NCI-H510A treated with DMSO at 0.1 percent for 48 hours (cell line): ENCODE measurements at regions not wholly inside any gene's neighbourhood (a gene's known extent, or its start where the extent isn't known, plus 50 kb on each side); places are given as distances from the start of the nearest gene placed in this dataset.

Experiments used
- DNase-seq: peaks from one replicate; lab custom pipeline; 2025; lab: John Stamatoyannopoulos, UW

DNA sequence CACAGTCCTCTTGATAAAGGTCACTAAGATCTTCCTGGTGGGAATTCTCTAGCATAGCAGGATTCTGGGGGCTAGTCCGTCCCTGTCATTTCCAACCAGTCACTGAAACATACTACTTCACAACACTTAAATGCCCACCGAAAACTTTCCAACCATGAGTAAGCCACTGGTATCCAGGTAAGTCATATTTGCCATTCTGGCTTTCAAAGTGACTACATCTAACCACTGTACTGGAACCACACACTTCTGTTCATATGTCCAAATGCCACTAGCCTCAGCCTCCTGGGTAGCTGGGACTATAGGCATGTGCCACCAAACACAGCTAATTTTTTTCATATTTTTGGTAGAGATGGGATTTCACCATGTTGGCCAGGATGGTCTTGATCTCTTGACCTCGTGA, 64.3 kb upstream of the VANGL1 start:
- DNase-seq = no peak

DNA sequence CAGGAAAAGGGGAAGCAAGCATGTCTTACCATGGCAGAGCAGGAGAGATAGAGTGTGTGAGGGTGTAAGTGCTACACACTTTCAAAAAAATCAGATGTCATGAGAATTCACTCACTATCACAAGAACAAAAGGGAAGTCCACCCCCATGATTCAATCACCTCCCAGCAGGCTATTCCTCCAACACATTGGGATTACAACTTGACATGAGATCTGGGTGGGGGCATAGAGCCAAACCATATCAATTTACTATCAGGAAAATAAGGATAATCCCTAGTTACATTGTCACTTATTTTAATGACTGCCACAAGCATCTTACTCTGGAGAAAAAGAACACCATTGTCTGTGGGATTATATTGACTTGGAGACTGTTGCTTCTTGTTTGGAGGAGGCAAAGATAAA, 66.1 kb upstream of the VANGL1 start:
- no peak for DNase-seq

DNA sequence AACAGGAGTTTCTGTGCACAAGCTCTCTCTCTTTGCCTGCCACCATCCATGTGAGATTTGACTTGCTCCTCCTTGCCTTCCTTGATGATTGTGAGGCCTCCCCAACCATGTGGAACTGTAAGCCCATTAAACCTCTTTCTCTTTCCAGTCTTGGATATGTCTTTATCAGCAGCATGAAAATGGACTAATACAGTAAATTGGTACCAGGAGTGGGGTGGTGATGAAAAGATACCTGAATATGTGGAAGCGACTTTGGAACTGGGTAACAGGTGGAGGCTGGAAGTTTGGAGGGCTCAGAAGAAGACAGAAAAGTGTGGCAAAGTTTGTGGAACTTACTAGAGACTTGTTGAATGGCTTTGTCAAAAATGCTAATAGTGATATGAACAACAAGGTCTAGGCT, 69.1 kb upstream of the VANGL1 start:
- no peak for DNase-seq

DNA sequence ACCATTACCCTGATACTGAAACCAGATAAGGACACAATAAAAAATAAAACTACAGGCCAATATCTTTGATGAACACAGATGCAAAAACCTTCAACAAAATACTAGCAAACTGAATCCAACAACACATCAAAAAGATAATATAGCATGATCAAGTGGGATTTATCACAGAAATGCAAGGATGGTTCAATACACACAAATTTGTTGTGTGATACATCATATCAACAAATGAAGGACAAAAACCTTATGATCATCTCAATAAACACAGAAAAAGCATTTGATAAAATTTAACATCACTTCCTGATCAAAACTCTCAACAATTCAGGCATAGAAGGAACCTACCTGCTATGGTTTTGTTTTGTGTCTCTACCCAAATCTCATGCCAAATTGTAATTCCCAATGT, 74.3 kb upstream of the VANGL1 start:
- DNase-seq = no peak

DNA sequence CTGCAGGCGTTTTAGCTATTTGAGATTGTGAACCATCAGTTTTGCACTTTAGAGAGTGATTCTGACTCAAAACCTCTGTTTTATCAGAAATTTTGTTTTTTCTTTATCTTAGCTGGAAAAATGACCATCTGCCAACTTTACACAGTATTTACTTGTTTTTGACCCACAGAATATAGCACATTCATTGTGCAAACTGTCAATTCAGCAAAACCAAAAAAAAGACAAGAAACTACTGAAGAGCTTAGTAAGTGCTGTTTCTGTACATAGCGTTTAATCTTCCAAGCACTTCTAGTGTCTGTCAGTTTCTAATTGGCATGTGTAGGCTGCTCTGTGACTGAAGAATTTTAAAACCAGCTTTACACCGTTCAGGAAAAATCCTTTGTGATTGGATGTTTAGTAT, 76.0 kb upstream of the VANGL1 start:
- no peak for DNase-seq

DNA sequence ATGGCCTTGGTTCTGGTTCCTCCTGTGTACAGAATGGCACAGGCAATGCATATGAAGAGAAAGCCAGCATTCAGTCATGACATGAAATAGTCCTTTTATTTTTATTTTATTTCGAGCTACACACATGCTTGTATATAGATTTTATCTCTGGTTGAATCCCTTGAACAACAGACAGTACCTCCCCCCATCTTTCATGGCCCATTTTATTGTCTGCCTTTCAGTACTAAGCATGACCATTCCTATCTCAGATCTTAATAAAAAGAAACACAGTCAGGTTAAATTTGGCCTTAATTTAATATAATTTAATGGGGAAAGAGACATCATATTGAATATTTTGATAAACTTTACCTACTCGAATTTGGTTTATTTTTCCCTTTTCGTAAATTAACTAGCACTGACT, 76.4 kb upstream of the VANGL1 start:
- DNase-seq = no peak

DNA sequence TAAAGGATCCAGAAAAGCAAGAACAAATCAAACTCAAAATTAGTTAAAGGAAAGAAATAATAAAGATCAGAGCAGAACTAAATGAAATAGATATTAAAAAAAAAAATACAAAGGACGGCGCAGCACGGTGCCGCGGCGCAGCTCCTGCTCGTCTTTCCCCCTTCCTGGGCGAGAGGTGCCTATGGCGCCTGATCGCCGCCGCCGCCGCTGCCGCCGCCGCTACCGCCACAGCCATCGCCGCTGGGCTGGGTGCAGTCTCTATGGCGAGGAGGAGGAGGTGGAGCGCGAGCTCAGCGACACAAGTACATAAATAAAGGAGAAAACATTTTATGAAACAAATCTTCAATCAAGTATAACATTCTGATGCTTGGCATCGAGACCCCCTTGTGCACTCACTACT, 77.6 kb upstream of the VANGL1 start:
- DNase-seq = no peak

DNA sequence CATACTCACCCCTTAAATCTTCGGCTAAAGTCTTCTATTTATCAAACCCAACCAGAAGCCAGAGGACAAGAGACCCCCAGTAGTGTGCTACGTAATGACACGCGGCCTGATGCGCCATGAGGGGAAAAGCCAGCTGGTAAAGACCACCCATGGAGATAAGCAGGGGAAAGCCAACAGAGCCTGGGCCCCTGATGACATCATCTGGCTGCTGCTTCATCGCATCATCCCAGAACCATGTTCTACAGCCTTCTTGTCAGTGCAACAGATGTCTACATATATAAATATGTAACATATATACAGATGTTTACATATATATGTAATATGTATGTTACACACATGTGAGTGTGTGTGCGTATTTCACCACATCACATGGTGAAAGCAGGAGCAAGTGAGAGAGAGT, 81.7 kb upstream of the VANGL1 start:
- no peak for DNase-seq

DNA sequence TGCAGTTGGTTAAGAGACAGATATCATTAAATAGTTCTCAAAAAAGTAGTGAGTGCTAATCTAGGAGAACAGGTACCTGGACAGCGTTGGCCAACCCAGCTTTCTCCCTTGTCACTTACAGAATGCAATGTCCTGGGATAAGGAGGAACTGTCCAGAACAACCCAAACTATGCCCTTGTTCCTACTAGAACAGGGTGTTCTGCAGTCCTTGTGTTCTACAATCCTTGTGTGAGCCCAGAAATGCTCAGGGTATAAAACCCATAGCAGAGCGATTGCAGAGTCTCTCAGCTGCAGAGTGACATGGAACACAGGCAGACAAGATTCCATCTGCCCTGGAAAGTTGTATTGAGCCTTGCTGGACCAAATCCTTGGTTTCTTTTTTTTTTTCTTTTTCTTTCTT, 83.5 kb upstream of the VANGL1 start:
- DNase-seq = no peak

DNA sequence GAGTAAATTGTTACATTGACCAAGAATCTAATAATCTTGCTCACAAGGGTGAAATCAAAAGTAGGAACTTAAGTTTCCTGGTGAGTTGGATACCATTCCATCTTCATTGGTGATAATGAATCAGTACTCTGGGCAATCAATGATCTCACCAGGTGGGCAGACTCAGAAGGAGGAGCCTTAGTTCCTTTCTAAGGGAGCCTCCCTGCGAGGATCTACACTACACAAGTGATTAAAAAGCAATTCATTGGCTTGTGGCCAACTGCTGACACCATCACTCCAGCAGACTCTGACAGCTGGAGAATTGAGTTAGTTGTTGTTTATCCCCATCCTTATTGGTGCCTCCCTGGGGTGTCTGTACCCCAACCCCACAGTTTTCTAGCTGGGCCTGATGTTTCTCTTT, 84.1 kb upstream of the VANGL1 start:
- DNase-seq = peak; percentile 50

DNA sequence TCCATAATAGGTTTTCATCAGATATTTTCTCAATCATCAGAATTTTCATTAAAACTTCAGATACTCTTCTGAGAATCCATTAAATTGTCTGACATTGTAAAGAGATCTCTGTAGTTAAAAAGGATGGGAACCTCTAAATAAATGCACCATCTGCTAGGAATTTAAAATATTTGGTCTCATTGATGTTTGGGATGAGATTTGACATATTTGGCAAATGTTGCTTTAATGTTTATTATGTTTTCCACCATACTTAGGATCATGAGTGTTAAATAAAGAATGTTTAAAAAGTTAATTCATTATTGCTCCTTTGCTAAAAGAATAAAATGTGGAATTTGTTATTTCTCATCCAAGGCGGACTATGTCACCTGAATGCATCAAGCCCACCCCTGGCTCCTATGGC, 85.5 kb upstream of the VANGL1 start:
- DNase-seq = no peak

DNA sequence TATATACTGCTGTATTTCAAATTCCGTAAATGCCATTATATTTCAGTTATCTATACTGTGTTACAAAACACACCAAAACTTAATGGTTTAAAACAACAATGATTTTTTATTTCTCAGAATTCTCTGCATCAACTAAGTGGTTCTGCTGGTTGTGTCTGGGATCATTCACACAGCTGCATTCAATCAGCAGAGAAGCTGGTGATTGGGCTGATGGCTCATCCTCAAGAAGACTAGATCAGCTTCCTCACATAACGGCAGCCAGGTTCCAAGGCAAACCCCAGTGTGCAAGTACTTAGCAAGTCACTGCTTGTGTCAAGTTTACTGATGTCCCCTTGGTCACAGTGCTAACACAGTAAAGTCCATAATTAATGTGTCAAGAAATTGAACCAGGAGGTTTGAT, 86.3 kb upstream of the VANGL1 start:
- DNase-seq = no peak

DNA sequence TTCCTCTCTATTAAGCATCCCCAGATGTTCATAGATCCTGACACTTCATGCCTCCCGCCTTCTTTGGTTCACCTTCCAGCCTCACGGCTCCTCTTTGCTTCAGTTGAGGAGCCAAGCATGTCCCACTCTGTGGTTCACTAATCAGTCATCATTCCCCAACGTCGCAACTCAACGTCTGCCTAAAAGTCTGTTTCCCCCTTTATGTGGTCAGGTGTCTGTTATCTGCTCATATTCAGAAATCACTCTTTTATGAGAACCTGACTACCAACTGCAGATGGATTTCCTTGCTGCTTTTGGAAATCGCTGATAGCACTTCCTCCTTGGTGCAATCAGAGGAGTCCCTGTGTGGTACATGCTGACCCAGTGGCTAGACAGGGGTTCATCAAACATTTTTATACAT, 94.1 kb upstream of the VANGL1 start:
- no peak for DNase-seq

DNA sequence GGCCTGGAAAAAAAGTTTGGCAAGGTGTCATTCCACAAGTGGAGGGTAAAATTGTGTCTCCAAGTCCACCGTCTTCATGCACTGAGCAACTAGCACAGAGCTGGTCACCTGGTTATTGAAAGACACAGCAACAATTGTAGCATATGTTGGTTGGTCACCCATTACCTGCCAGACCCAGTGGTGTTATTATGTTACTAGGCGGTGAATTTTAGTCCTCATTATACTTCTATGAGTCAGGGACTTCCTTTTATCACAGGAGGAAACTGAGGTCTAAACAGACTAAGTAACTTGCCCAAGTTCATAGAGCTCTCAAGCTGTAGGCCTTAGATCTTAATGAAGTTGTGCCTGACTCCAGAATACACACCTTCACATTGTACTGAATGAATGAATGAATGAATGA, 94.9 kb upstream of the VANGL1 start:
- DNase-seq = no peak

DNA sequence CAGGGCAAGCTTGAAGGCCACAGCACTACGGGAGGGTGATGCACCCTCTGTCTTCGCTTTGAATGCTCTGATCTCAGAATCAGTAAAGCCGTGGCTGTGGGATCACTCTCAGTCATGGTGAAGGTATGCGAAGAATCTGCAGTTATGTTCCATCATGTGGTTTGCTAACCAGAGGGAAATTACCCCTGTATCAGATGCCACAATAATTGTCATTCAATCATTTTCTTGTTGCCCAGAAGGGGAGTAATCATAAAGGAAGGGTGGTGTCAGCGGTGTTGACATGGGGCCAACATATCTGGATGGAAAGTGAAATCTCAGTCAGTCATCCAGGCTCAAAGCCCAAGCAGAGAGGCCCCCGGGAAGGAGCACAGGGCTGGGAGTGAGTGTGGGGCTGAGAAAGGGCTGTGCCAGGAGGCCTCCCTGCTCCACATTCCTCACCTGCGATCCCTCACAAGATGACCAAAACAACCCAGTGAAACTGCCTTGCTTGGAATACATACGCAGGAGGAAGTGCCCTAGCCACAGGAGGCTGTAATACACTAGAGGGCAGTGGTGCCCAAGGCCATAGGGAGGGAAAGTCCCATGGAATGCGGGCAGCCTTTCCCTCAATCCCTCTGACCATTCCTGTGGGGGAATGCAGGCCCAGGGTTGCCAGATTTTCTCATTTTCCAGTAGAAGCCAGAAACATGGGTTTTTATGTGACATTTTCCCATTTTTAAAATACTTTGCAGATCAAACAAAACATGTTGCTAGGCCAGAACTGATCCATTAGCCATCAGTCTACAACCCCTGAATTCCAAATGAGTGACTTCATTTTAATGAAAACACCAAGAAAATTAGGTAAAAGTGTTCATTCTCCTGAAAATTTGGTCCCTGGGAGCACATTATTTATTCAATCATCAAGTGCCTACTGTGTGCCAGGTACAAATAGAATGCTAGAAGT, 95.7 kb upstream of the VANGL1 start:
- DNase-seq = peak; percentile 11

DNA sequence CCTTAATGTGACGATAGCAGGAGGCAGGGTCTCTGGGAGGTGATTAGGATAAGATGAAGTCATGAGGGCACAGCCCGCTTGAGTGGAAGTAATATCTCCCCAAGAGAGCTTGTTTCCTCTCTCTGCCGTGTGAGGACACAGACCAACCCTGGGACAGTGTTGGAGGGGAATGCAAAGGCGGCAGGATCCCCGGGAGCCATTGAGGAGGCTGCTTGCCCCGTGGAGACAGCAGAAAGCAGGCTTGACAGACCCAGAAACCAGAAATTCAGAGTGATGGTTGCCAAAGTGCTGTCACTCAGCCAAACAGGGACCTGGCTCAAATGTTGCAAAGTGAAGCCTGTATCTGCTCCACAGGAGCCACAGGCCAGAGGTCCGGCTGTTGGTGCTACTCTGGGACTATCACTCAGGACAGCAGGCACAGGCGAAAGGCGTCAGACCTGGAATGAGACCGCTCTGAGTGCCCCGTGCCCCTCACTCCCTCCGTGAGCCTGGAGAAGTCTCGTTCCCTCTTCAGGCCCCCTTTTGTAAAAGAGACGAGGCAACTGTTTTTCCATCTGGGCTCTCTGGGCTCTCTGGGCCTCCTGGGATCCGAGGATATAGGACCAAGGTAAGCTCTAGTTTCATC, 96.6 kb upstream of the VANGL1 start:
- no peak for DNase-seq

DNA sequence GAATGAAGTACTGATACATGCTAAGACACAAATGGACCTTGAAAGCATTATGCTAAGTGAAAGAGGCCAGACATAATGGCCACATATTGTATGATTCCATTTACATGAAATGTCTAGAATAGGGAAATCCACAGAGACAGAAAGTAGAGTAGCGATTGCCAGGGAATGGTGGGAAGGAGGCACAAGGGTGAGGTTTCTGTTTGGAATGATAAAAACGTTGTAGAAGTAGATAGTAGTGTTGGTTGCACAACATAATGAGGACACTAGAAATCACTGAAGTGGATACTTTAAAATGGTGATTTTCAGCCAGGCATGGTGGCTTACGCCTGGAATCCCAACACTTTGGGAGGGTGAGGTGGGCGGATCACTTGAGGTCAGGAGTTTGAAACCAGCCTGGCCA, 97.6 kb upstream of the VANGL1 start:
- no peak for DNase-seq

DNA sequence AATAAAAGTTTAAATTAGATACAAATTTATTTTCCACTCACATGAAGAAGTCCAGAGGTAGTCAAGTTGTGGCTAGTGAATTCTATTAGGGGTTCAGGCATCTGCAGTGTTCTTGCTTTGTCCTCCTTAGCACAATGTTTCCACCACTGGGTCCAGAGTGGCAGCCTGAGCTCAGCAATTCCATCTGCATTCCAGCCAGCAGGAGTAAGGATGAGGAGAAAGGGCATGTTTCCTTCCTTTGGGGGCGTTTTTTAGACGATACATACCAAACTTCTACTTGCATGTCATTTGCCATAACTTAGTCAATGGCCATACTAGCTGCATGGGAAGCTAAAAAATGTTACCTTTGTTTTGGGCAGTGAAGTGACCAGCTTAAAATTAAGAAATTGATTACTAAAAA, 98.5 kb upstream of the VANGL1 start:
- DNase-seq = no peak

DNA sequence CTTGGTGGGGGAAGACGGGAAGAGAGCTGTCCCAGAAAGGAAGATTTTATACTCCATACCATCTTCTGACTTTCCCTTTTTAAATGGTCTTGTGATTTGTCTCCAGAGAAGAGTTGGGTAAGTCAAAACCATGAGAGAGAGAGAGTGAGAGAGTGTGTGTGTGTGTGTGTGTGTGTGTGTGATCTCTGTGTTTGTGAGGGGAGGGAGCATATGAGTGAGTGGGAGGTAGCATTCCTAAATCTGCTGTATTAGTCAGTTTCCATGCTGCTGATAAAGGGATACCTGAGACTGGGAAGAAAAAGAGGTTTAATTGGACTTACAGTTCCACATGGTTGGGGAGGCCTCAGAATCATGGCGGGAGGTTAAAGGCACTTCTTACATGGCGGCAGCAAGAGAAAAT, 102.0 kb upstream of the VANGL1 start:
- DNase-seq = no peak

DNA sequence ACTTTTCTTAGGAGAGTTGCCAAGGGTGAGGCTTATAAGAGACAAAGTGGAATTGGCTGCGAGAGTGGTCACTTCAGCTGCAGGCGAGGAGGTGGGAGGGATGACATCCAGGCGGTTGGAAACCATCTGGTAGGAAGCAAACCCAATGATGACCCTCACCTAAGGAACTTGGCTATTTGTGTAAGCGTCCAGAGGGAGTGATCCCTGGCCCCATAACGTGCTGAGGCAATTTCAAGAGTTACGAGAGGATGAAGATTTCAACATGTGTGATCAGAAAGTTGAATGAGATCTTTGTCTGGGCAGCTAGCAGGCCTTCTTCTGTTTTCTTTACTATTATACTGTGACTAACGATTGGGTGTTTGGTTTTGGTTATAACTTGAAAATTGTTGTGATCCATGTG, 102.7 kb upstream of the VANGL1 start:
- no peak for DNase-seq

DNA sequence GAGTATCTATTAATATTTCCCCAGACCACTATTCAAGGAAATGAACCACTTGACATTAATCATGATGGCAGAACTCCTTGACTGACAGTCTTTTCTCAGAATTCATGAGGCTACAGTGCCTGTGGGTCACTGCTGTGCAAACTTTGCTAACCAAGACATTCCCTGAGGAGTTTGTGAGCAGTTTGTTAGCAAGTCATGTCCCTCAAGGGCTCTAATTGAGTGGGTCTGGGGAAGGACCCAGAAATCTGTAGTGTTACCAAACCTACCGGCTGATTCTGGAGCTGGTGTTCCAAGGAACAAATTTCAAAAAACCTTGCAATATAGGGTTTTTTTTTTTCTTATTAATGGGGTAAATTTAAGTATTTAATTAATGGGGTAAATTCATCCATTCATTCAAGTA, 103.2 kb upstream of the VANGL1 start:
- DNase-seq = no peak

DNA sequence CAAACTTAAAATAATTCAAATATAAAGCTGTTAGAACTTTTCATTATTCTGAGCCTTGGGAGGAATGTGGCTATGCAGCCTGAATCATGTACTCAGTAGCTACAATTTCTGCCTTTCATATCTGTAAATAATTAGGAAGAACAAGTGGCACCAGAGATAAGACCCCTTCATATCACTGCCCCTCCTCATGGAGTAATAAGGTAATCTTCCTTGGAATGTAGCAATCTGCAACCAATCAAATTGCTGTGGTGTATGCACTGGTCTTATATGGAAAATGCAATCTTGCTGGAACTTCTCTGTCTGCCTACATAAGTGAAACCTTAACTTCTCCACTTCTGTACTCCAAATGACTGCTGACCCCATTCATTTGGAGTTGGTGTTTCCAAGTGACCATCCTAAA, 104.4 kb upstream of the VANGL1 start:
- DNase-seq = no peak

DNA sequence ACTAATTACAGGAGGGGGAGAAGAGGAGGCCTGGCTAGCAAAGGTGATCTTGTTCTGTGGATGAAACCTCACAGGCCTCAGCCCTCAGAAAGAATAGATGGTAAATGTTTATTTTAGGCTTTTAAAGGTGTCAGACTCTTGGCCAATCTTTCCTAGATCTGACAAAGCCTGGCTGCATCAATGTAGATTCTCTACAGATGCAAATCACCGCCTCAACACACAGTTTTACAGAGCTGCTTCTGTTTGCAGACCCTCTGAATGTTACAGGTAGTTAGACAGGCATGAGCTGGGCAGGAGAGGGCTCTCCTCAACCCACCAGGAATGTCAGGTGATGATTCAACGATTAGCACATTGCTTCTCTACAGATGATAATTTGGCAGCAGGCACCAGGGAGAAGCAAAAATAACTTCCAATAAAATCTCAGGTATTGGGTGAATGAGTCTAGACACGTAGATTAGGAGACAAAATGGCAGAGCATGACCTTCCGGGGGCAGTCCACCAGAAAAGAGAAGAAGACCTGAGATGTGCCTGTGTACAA, 105.4 kb upstream of the VANGL1 start:
- DNase-seq = no peak

DNA sequence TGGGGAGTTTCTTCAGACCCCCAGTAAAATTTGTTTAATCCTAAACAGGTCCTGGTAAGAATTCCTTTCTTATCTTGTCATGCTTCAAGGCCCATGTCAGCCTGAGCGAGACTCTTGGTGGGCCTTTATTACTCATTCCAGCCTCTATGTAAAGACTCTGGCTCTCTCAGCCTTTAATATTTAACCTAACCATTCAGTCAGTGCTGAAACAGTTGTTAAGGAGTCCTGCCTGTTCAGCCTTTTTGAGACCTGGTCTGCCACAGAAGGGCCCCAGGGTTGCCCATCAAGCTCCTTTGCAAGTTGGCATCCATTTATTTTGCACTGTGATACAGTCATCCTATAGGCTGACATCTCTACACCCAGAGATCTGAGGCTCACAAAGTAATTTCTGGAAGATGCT, 107.7 kb upstream of the VANGL1 start:
- DNase-seq = no peak
